ENCODE measurements at regions not wholly inside any gene's neighbourhood (a gene's known extent, or its start where the extent isn't known, plus 50 kb on each side); places are given as distances from the start of the nearest gene placed in this dataset.

- H3K4me3 Mint-ChIP-seq = no peak overlapping the region
- DNase-seq (no peak), ATAC-seq (no peak)
- H3K4me1 Mint-ChIP-seq = no peaks in the 10 kb centered on the region
- H3K27me3 Mint-ChIP-seq = peaks cover 14 to 34% (median 25%) of the 10 kb centered on the region in 5 donors
- POLR2A ChIA-PET = no interaction called here
- H3K27ac Mint-ChIP-seq = no peak overlapping the region
- peaks cover 0 to 11% (median 3%) of the 10 kb centered on the region in 9 donors for H3K9me3 Mint-ChIP-seq
- peaks cover 0 to 7% (median 0%) of the 10 kb centered on the region in 3 donors for H3K36me3 Mint-ChIP-seq
Measured at GRCh38 chr2:235398321-235398720, 95.5 kb upstream of the AGAP1 start.

- no peaks in the 10 kb centered on the region for H3K4me1 Mint-ChIP-seq
- POLR2A ChIA-PET = no interaction called here
Measured at GRCh38 chr2:235399895-235400294, 93.9 kb upstream of the AGAP1 start.

GRCh38 chr2:235402422-235402821 lies 91.4 kb upstream of the AGAP1 start:
- H3K4me1 Mint-ChIP-seq = no peaks in the 10 kb centered on the region
- no peak overlapping the region for H3K4me3 Mint-ChIP-seq
- POLR2A ChIA-PET = no interaction called here
- H3K27me3 Mint-ChIP-seq = peaks cover 12 to 26% (median 16%) of the 10 kb centered on the region in 5 donors
- ATAC-seq (no peak), DNase-seq (no peak)
- H3K27ac Mint-ChIP-seq = no peak overlapping the region
- no peaks in the 10 kb centered on the region for H3K36me3 Mint-ChIP-seq
- peaks cover 0 to 11% (median 2%) of the 10 kb centered on the region in 9 donors for H3K9me3 Mint-ChIP-seq

More at GRCh38 chr2:235399895-235400294, 93.9 kb upstream of the AGAP1 start:
- no peak for DNase-seq
- Mint-ChIP-seq H3K27ac (no peak overlapping the region), H3K36me3 (peaks cover 0 to 7% (median 0%) of the 10 kb centered on the region in 3 donors), H3K4me3 (no peak overlapping the region), H3K9me3 (peaks cover 0 to 11% (median 2%) of the 10 kb centered on the region in 9 donors), H3K27me3 (peaks cover 13 to 28% (median 22%) of the 10 kb centered on the region in 5 donors)
- no peak for ATAC-seq

- no peak overlapping the region for H3K4me3 Mint-ChIP-seq
- H3K27me3 Mint-ChIP-seq = peaks cover 8 to 31% (median 12%) of the 10 kb centered on the region in 5 donors
- ATAC-seq (no peak), DNase-seq (no peak)
- no peaks in the 10 kb centered on the region for H3K4me1 Mint-ChIP-seq
- no peaks in the 10 kb centered on the region for H3K36me3 Mint-ChIP-seq
- POLR2A ChIA-PET = no interaction called here
- H3K9me3 Mint-ChIP-seq = peaks cover 0 to 8% (median 2%) of the 10 kb centered on the region in 9 donors
- H3K27ac Mint-ChIP-seq = no peak overlapping the region
Measured at GRCh38 chr2:235405612-235406361, 88.1 kb upstream of the AGAP1 start.

- POLR2A ChIA-PET = no interaction called here
- Mint-ChIP-seq H3K9me3 (peaks cover 0 to 8% (median 0%) of the 10 kb centered on the region in 9 donors), H3K27me3 (peaks cover 8 to 36% (median 13%) of the 10 kb centered on the region in 5 donors), H3K4me3 (no peak overlapping the region), H3K27ac (no peak overlapping the region), H3K4me1 (no peaks in the 10 kb centered on the region), H3K36me3 (no peaks in the 10 kb centered on the region)
- no peak for DNase-seq
- no peak for ATAC-seq
Measured at GRCh38 chr2:235406430-235406829, 87.4 kb upstream of the AGAP1 start.

GRCh38 chr2:235411905-235412485 lies 81.8 kb upstream of the AGAP1 start:
- DNase-seq = no peak
- Mint-ChIP-seq H3K9me3 (peaks cover 0 to 4% (median 1%) of the 10 kb centered on the region in 9 donors), H3K36me3 (no peaks in the 10 kb centered on the region), H3K27me3 (peaks cover 6 to 43% (median 13%) of the 10 kb centered on the region in 5 donors), H3K27ac (no peak overlapping the region), H3K4me3 (no peak overlapping the region), H3K4me1 (no peaks in the 10 kb centered on the region)
- no peak for ATAC-seq
- POLR2A ChIA-PET = interaction anchor here (0.6 kb wide), 1 partner anchor 17 kb away, joined by 3 read pairs; no protein-coding TSS in a partner anchor

- DNase-seq = no peak
- no peak overlapping the region for H3K4me3 Mint-ChIP-seq
- H3K36me3 Mint-ChIP-seq = no peaks in the 10 kb centered on the region
- POLR2A ChIA-PET = no interaction called here
- H3K27ac Mint-ChIP-seq = no peak overlapping the region
- H3K4me1 Mint-ChIP-seq = no peaks in the 10 kb centered on the region
- no peak for ATAC-seq
- H3K9me3 Mint-ChIP-seq = peaks cover 0 to 4% (median 1%) of the 10 kb centered on the region in 9 donors
- H3K27me3 Mint-ChIP-seq = peaks cover 9 to 54% (median 15%) of the 10 kb centered on the region in 5 donors
Measured at GRCh38 chr2:235413064-235413463, 80.8 kb upstream of the AGAP1 start.

- Mint-ChIP-seq H3K9me3 (peaks cover 0 to 2% (median 0%) of the 10 kb centered on the region in 9 donors), H3K27me3 (peaks cover 9 to 59% (median 15%) of the 10 kb centered on the region in 5 donors), H3K36me3 (no peaks in the 10 kb centered on the region), H3K27ac (no peak overlapping the region), H3K4me1 (no peaks in the 10 kb centered on the region), H3K4me3 (no peak overlapping the region)
- ATAC-seq = no peak
- POLR2A ChIA-PET = no interaction called here
- DNase-seq = no peak
Measured at GRCh38 chr2:235414422-235414821, 79.4 kb upstream of the AGAP1 start.

- ATAC-seq = no peak
- H3K27me3 Mint-ChIP-seq = peaks cover 4 to 48% (median 13%) of the 10 kb centered on the region in 5 donors
- no peak overlapping the region for H3K4me3 Mint-ChIP-seq
Measured at GRCh38 chr2:235416858-235417499, 76.9 kb upstream of the AGAP1 start.

GRCh38 chr2:235418918-235419317 lies 74.9 kb upstream of the AGAP1 start:
- Mint-ChIP-seq H3K4me3 (no peak overlapping the region), H3K36me3 (no peaks in the 10 kb centered on the region), H3K27ac (peak overlapping the region in 1 of 10 donors; percentile 84), H3K4me1 (no peaks in the 10 kb centered on the region), H3K27me3 (peaks cover 4 to 38% (median 11%) of the 10 kb centered on the region in 5 donors), H3K9me3 (peaks cover 0 to 9% (median 3%) of the 10 kb centered on the region in 9 donors)
- DNase-seq (no peak), ATAC-seq (no peak)
- POLR2A ChIA-PET = interaction anchor here (0.5 kb wide), 1 partner anchor 748 kb away, joined by 3 read pairs; no protein-coding TSS in a partner anchor

More at GRCh38 chr2:235416858-235417499, 76.9 kb upstream of the AGAP1 start:
- no peaks in the 10 kb centered on the region for H3K9me3 Mint-ChIP-seq
- no peaks in the 10 kb centered on the region for H3K4me1 Mint-ChIP-seq
- H3K27ac Mint-ChIP-seq = no peak overlapping the region
- POLR2A ChIA-PET = no interaction called here
- DNase-seq = no peak
- no peaks in the 10 kb centered on the region for H3K36me3 Mint-ChIP-seq

- H3K9me3 Mint-ChIP-seq = peaks cover 0 to 20% (median 7%) of the 10 kb centered on the region in 9 donors
Measured at GRCh38 chr2:235419996-235420395, 73.8 kb upstream of the AGAP1 start.

GRCh38 chr2:235421618-235422017 lies 72.2 kb upstream of the AGAP1 start:
- no peaks in the 10 kb centered on the region for H3K36me3 Mint-ChIP-seq
- H3K4me1 Mint-ChIP-seq = no peaks in the 10 kb centered on the region
- H3K27me3 Mint-ChIP-seq = peaks cover 4 to 20% (median 8%) of the 10 kb centered on the region in 5 donors
- DNase-seq = no peak
- no peak overlapping the region for H3K4me3 Mint-ChIP-seq
- H3K9me3 Mint-ChIP-seq = peaks cover 0 to 21% (median 7%) of the 10 kb centered on the region in 9 donors
- POLR2A ChIA-PET = no interaction called here
- H3K27ac Mint-ChIP-seq = no peak overlapping the region
- ATAC-seq = no peak

More at GRCh38 chr2:235419996-235420395, 73.8 kb upstream of the AGAP1 start:
- no peaks in the 10 kb centered on the region for H3K36me3 Mint-ChIP-seq
- no peak for ATAC-seq
- no peak overlapping the region for H3K4me3 Mint-ChIP-seq
- no peaks in the 10 kb centered on the region for H3K4me1 Mint-ChIP-seq
- no peak for DNase-seq
- H3K27me3 Mint-ChIP-seq = peaks cover 2 to 35% (median 9%) of the 10 kb centered on the region in 5 donors
- no peak overlapping the region for H3K27ac Mint-ChIP-seq
- POLR2A ChIA-PET = no interaction called here

All from naive thymus-derived CD8-positive, alpha-beta T cell (primary cell).